CD4-positive, alpha-beta memory T cell (primary cell): ENCODE measurements at regions not wholly inside any gene's neighbourhood (a gene's known extent, or its start where the extent isn't known, plus 50 kb on each side); places are given as distances from the start of the nearest gene placed in this dataset.
"Not testable (repeated sequence)": the region's sequence is repeated elsewhere in the genome, so short reads cannot be mapped to it uniquely, and the experiment has no call there.

Source experiments
- CTCF ChIA-PET: fragments of 350-600 bp; sonication (Branson Sonifier 250); formaldehyde crosslinking; loops from one replicate; lab custom pipeline; 2021; ENCODE audit warnings: inconsistent platforms; ENCODE audit not compliant: partially characterized antibody; lab: Charles Lee
- POLR2A ChIA-PET: fragments of 350-600 bp; sonication (Branson Sonifier 250); formaldehyde crosslinking; loops from one replicate; lab custom pipeline; 2021; ENCODE audit not compliant: partially characterized antibody; lab: Charles Lee
- DNase-seq, 5 donors: peaks; one replicate each; pipeline versions ENCODE4 v3.0.0 to v3.0.0-alpha.2; 2020 to 2022; ENCODE audit warnings: mixed read lengths in 1 of 5
- H3K27ac ChIP-seq: one replicate; pipeline ENCODE4 v1.7.0; 2013; ENCODE audit warnings: low read depth, low read length
- H3K27me3 ChIP-seq: 2 replicates; pipeline ENCODE4 v1.7.0; 2013; ENCODE audit warnings: mild to moderate bottlenecking, low read length, moderate library complexity; ENCODE audit not compliant: insufficient read depth
- H3K36me3 ChIP-seq: 2 replicates; pipeline ENCODE4 v1.7.0; 2013; ENCODE audit warnings: mild to moderate bottlenecking, low read length, moderate library complexity; ENCODE audit not compliant: insufficient read depth
- H3K4me1 ChIP-seq: 2 replicates; pipeline ENCODE4 v1.7.0; 2013; ENCODE audit warnings: mild to moderate bottlenecking, low read length, moderate library complexity; ENCODE audit not compliant: insufficient read depth
- H3K4me3 ChIP-seq, 2 donors: one replicate each; pipeline ENCODE4 v1.7.0; 2013; ENCODE audit warnings: low read length in 2 of 2, mild to moderate bottlenecking in 1 of 2
- H3K9me3 ChIP-seq, 2 donors: one replicate each; pipeline ENCODE4 v1.7.0; 2013; ENCODE audit warnings: low read length in 2 of 2, control low read depth in 1 of 2; ENCODE audit not compliant: control insufficient read depth in 1 of 2
- H3K27ac Mint-ChIP-seq, 7 donors: one replicate each; pipeline ENCODE4 v1.8.0; 2020 to 2021; ENCODE audit warnings: mixed read lengths in 7 of 7, mild to moderate bottlenecking in 6 of 7, inconsistent platforms in 3 of 7, moderate library complexity in 3 of 7
- H3K27me3 Mint-ChIP-seq, 2 donors: one replicate each; pipeline ENCODE4 v1.8.0; 2020 to 2021; ENCODE audit warnings: mixed read lengths in 2 of 2
- H3K36me3 Mint-ChIP-seq, 2 donors: one replicate each; pipeline ENCODE4 v1.8.0; 2020 to 2021; ENCODE audit warnings: mixed read lengths in 2 of 2, inconsistent platforms in 1 of 2, mild to moderate bottlenecking in 1 of 2
- H3K4me1 Mint-ChIP-seq, 4 donors: one replicate each; pipeline ENCODE4 v1.8.0; 2020 to 2021; ENCODE audit warnings: mixed read lengths in 4 of 4, mild to moderate bottlenecking in 1 of 4
- H3K4me3 Mint-ChIP-seq, 8 donors: one replicate each; pipeline ENCODE4 v1.8.0; 2020 to 2021; ENCODE audit warnings: mixed read lengths in 8 of 8, mild to moderate bottlenecking in 7 of 8, moderate library complexity in 6 of 8, inconsistent platforms in 3 of 8
- H3K9me3 Mint-ChIP-seq, 8 donors: one replicate each; pipeline ENCODE4 v1.8.0; 2020 to 2021; ENCODE audit warnings: mixed read lengths in 8 of 8, mild to moderate bottlenecking in 5 of 8, inconsistent platforms in 3 of 8, moderate library complexity in 1 of 8
- intact Hi-C: fragments of 100-400 bp; cut with micrococcal nuclease; formaldehyde crosslinking; loops from one replicate; pipeline ENCODE4 v1.15.1; 2023

DNA sequence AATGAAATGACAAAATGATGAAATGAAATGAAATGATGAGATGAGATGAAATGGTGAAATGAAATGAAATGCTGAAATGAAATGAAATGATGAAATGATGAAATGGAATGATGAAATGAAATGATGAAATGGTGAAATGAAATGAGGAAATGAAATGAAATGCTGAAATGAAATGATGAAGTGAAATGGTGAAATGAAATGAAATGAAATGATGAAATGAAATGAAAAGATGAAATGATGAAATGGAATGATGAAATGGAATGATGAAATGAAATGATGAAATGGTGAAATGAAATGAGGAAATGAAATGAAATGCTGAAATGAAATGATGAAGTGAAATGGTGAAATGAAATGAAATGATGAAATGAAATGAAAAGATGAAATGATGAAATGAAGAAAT is 2755.0 kb downstream of the RPIA start:
- H3K4me1 Mint-ChIP-seq, H3K36me3 ChIP-seq, H3K4me3 ChIP-seq, intact Hi-C loops, H3K27me3 ChIP-seq, H3K9me3 ChIP-seq, H3K27ac ChIP-seq, DNase-seq, H3K4me1 ChIP-seq, POLR2A ChIA-PET, H3K27ac Mint-ChIP-seq, CTCF ChIA-PET, H3K4me3 Mint-ChIP-seq, H3K36me3 Mint-ChIP-seq: not testable (repeated sequence)
- Mint-ChIP-seq H3K27me3 (peaks cover 10 to 15% of the 10 kb centered on the region in 2 donors), H3K9me3 (peaks cover 0 to 15% (median 12%) of the 10 kb centered on the region in 8 donors)

DNA sequence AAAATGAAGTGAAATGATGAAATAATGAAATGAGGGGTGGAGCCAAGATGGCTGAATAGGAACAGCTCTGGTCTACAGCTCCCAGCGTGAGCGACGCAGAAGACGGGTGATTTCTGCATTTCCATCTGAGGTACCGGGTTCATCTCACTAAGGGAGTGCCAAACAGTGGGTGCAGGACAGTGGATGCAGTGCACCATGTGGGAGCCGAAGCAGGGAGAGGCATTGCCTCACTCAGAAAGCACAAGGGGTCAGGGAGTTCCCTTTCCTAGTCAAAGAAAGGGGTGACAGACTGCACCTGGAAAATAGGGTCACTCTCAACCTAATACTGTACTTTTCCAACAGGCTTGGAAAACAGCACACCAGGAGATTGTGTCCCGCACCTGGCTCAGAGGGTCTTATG is 2755.4 kb downstream of the RPIA start:
- H3K4me3 ChIP-seq, H3K27me3 ChIP-seq, CTCF ChIA-PET, H3K27ac ChIP-seq, intact Hi-C loops, DNase-seq, H3K4me3 Mint-ChIP-seq, H3K9me3 ChIP-seq, POLR2A ChIA-PET, H3K4me1 ChIP-seq, H3K27ac Mint-ChIP-seq, H3K36me3 ChIP-seq, H3K4me1 Mint-ChIP-seq, H3K36me3 Mint-ChIP-seq: not testable (repeated sequence)
- Mint-ChIP-seq H3K9me3 (peaks cover 0 to 16% (median 13%) of the 10 kb centered on the region in 8 donors), H3K27me3 (peaks cover 10 to 15% of the 10 kb centered on the region in 2 donors)

DNA sequence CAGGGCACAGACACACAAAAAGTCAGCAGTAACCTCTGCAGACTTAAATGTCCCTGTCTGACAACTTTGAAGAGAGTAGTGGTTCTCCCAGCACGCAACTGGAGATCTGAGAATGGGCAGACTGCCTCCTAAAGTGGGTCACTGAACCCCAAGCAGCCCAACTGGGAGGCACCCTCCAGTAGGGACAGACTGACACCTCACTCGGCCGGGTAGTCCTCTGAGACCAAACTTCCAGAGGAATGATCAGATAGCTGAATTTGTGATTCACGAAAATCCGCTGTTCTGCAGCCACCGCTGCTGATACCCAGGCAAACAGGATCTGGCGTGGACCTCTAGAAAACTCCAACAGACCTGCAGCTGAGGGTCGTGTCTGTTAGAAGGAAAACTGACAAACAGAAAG is 2756.0 kb downstream of the RPIA start:
- H3K4me3 Mint-ChIP-seq, intact Hi-C loops, CTCF ChIA-PET, H3K36me3 Mint-ChIP-seq, H3K9me3 ChIP-seq, H3K27me3 ChIP-seq, H3K36me3 ChIP-seq, H3K4me1 ChIP-seq, POLR2A ChIA-PET, H3K4me3 ChIP-seq, H3K27ac ChIP-seq, H3K4me1 Mint-ChIP-seq, H3K27ac Mint-ChIP-seq: not testable (repeated sequence)
- DNase-seq, result peak in 1 of 5 donors; percentile 25
- Mint-ChIP-seq H3K9me3 (peaks cover 0 to 21% (median 13%) of the 10 kb centered on the region in 8 donors), H3K27me3 (peaks cover 10 to 15% of the 10 kb centered on the region in 2 donors)

DNA sequence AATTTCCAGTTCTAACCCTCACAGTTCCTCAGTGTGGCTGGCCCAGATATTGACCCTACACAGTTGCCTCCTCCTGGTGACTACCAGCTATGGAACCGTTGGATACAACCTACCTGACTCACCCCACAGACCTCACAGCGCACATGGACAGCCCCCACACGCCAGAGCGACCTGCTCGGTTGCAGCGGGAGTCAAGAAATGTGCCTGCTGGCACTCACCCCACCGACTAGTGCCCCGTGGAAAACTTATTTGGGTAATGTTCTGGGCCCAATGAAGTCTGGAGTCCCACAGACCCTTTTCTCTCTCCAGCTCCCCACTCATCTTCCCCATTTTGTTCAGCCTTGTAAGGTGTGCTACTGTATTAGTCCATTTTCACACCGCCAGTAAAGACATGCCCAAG is 2770.8 kb downstream of the RPIA start:
- peaks cover 2 to 12% (median 8%) of the 10 kb centered on the region in 8 donors for H3K9me3 Mint-ChIP-seq
- H3K4me1 ChIP-seq, H3K36me3 ChIP-seq, H3K4me1 Mint-ChIP-seq, H3K4me3 ChIP-seq, CTCF ChIA-PET, H3K27ac Mint-ChIP-seq, intact Hi-C loops, H3K36me3 Mint-ChIP-seq, H3K27ac ChIP-seq, DNase-seq, POLR2A ChIA-PET, H3K4me3 Mint-ChIP-seq, H3K27me3 ChIP-seq, H3K27me3 Mint-ChIP-seq, H3K9me3 ChIP-seq: not testable (repeated sequence)

DNA sequence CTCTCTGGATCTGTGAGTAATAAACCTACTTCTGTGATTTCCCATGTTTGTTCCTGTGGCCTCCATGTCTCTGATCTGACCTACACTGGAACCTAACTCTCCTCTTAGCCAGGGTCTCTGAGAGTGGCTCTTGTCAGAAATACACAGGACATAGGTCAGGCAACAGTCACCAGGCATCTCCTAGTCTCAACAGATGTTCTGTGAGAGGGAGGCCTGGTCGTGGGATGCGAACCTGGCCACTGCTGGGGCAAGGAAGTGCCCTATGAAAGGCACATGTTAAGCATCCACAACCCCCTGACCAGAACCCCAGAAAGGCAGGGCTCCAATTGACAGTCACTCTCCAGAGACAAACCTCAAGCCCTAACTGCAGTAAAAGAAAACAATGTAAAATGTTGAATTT is 2771.5 kb downstream of the RPIA start:
- H3K27ac Mint-ChIP-seq, H3K27me3 ChIP-seq, CTCF ChIA-PET, H3K4me3 ChIP-seq, H3K4me3 Mint-ChIP-seq, POLR2A ChIA-PET, H3K36me3 ChIP-seq, intact Hi-C loops, H3K27me3 Mint-ChIP-seq, H3K27ac ChIP-seq, H3K4me1 Mint-ChIP-seq, H3K4me1 ChIP-seq, H3K9me3 ChIP-seq, H3K36me3 Mint-ChIP-seq, DNase-seq: not testable (repeated sequence)
- peaks cover 2 to 12% (median 8%) of the 10 kb centered on the region in 8 donors for H3K9me3 Mint-ChIP-seq

DNA sequence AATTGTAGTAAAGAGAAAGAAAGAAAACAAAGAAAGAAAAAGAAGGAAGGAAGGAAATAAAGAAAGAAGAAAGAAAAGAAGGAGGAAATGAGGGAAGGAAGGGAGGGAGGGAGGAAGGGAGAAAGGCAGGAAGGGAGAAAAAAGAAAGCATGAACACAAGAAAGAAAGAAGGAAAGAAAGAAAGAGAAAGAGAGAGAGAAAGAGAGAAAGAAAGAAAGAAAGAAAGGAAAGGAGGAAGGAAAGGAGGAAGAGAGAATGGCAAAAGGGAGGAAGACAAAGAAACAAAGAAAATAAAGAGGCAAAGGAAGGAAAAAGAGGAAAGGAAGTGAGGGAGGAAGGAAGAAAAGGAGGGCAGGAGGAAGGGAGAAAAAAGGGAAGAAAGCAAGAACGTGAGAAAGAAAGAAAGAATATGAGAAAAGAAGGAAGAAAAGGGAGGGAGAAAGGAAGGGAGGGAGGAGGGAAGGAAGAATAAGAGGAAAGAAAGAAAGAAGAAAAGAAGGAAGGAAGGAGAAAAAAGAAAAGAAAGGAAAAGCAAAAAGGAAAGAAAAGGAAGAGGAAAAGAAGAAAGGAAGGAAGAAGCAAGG is 2775.4 kb downstream of the RPIA start:
- Mint-ChIP-seq H3K27ac (peak overlapping the region in 1 of 7 donors; percentile 35), H3K9me3 (peaks cover 2 to 12% (median 8%) of the 10 kb centered on the region in 8 donors)
- H3K27me3 Mint-ChIP-seq, H3K27me3 ChIP-seq, H3K4me1 Mint-ChIP-seq, H3K4me3 Mint-ChIP-seq, intact Hi-C loops, H3K36me3 ChIP-seq, H3K4me1 ChIP-seq, H3K9me3 ChIP-seq, H3K4me3 ChIP-seq, POLR2A ChIA-PET, DNase-seq, H3K27ac ChIP-seq, H3K36me3 Mint-ChIP-seq, CTCF ChIA-PET: not testable (repeated sequence)

DNA sequence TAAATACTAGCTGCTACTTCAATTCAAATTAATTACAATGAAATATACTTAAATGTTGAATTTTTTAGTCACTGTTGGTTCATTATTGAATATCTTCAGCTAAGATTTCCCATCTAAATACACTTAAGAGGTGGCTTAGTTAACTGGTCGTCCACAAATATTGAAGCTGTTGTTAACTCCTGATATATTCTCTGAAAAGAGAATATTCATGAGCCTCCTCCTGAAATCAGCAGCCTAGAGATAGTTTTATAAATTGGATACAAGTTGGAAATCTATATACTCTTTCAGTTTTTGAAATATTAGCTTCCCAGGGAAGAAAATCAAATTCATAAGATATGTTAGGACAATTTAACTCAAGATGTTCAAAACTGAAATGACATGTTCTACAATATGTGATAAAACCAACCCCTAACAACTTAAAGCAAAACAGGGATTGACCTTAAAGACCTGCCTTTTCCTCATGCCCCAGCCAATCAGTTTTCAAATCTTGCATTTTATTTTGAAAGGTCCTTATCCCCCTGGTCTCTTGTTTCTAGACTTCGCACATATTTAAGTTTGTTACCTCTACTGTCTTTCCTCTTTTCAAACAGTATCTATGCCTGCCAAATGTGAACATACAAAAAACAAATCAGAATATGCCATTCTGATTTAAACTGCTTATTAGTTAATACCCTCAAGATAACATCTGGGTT is 2784.9 kb downstream of the RPIA start:
- POLR2A ChIA-PET, H3K36me3 ChIP-seq: not testable (repeated sequence)

More for the DNA sequence above, 2784.9 kb downstream of the RPIA start:
- intact Hi-C loops, DNase-seq, H3K27me3 ChIP-seq, H3K4me3 ChIP-seq, CTCF ChIA-PET, H3K27ac ChIP-seq, H3K36me3 Mint-ChIP-seq, H3K9me3 ChIP-seq: not testable (repeated sequence)
- H3K4me1 Mint-ChIP-seq, result peaks cover 3 to 12% (median 7%) of the 10 kb centered on the region in 4 donors
- H3K4me1 ChIP-seq, result peaks cover 10% of the 10 kb centered on the region
- peak overlapping the region; percentile 76 to 95 (median 90) for H3K4me3 Mint-ChIP-seq
- peaks cover 0 to 11% (median 6%) of the 10 kb centered on the region in 8 donors for H3K9me3 Mint-ChIP-seq
- peaks cover 10 to 11% of the 10 kb centered on the region in 2 donors for H3K27me3 Mint-ChIP-seq
- peak overlapping the region in 5 of 7 donors; percentile 89 to 94 (median 93) for H3K27ac Mint-ChIP-seq
